ENCODE measurements at regions not wholly inside any gene's neighbourhood (a gene's known extent, or its start where the extent isn't known, plus 50 kb on each side); places are given as distances from the start of the nearest gene placed in this dataset.
"Not testable (repeated sequence)": the region's sequence is repeated elsewhere in the genome, so short reads cannot be mapped to it uniquely, and the experiment has no call there.

DNA sequence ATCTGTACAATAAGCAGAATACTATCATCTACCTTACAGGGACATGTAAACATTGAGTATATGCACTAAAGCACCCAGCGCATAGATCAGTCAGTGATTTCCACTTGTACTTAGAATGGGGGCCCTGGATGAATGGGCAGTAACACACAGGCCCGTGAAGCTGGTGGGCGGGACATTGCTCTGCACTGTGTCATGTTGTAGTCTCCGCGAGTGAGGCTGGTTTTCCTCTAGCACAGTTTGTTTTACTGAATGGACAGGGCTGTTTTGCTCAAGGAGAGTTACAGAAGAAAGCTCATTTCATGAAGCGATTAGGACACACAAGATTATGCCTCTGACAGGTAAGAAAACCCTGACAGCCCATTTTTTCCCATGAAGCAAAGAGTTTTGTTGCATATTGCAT is 86.4 kb upstream of the SOX21 start:
- no peak overlapping the region for H3K4me3 Mint-ChIP-seq
- ChIA-PET CTCF (no interaction called here), POLR2A (no interaction called here)
- ATAC-seq: no peak
- intact Hi-C loops (cut with micrococcal nuclease): no loop called here
- no peaks in the 10 kb centered on the region for H3K9me3 Mint-ChIP-seq
- no peak overlapping the region for H3K27ac Mint-ChIP-seq
- H3K36me3 Mint-ChIP-seq (ENCODE audit: low read depth): no peaks in the 10 kb centered on the region
- no peaks in the 10 kb centered on the region for H3K4me1 Mint-ChIP-seq (ENCODE audit: low read depth)
- TF ChIP-seq CTCF (IDR thresholded peaks at IDR 0.05): no peak
- peaks cover 1% of the 10 kb centered on the region for H3K27me3 Mint-ChIP-seq
- DNase-seq: no peak

GRCh38 chr13:94795292-94795691 is 82.9 kb upstream of the SOX21 start:
- Mint-ChIP-seq H3K4me1 (ENCODE audit: low read depth) (no peaks in the 10 kb centered on the region), H3K9me3 (no peaks in the 10 kb centered on the region), H3K36me3 (ENCODE audit: low read depth) (no peaks in the 10 kb centered on the region), H3K4me3 (no peak overlapping the region), H3K27ac (no peak overlapping the region), H3K27me3 (peaks cover 1% of the 10 kb centered on the region)
- ChIA-PET CTCF (no interaction called here), POLR2A (no interaction called here)
- intact Hi-C loops (cut with micrococcal nuclease): no loop called here
- DNase-seq: no peak
- TF ChIP-seq CTCF (IDR thresholded peaks at IDR 0.05): no peak
- no peak for ATAC-seq

GRCh38 chr13:94786246-94786645 is 73.9 kb upstream of the SOX21 start:
- DNase-seq; ATAC-seq; H3K36me3 Mint-ChIP-seq (ENCODE audit: low read depth); H3K27ac Mint-ChIP-seq; CTCF ChIA-PET; H3K4me3 Mint-ChIP-seq; H3K9me3 Mint-ChIP-seq; intact Hi-C loops (cut with micrococcal nuclease); H3K4me1 Mint-ChIP-seq (ENCODE audit: low read depth); H3K27me3 Mint-ChIP-seq; POLR2A ChIA-PET: not testable (repeated sequence)

DNA sequence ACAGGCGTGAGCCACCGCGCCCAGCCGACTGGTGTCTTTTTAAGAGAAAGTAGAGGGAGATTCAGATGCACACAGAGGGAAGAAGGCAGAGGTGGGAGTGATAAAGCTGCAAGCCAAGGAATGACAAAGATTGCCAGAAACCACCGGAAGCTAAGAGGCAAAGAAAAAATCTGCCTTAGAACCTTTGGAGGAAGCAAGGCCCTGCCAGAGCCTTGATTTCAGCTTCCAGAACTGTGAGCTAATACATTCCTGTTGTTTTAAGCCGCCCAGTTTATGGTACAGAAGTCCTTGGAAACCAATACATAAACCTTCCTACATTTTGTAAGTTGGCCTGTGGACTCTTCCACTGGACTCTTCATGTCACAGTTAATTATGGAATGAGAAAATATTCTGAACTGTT is 71.7 kb upstream of the SOX21 start:
- no peaks in the 10 kb centered on the region for H3K36me3 Mint-ChIP-seq (ENCODE audit: low read depth)
- H3K27ac Mint-ChIP-seq: no peak overlapping the region
- peaks cover 3% of the 10 kb centered on the region for H3K9me3 Mint-ChIP-seq
- ChIA-PET CTCF (no interaction called here), POLR2A (no interaction called here)
- no peak overlapping the region for H3K4me3 Mint-ChIP-seq
- intact Hi-C loops (cut with micrococcal nuclease): no loop called here
- peaks cover 8% of the 10 kb centered on the region for H3K27me3 Mint-ChIP-seq
- no peak for TF ChIP-seq CTCF (IDR thresholded peaks at IDR 0.05)
- ATAC-seq: no peak
- H3K4me1 Mint-ChIP-seq (ENCODE audit: low read depth): no peaks in the 10 kb centered on the region
- DNase-seq: no peak

DNA sequence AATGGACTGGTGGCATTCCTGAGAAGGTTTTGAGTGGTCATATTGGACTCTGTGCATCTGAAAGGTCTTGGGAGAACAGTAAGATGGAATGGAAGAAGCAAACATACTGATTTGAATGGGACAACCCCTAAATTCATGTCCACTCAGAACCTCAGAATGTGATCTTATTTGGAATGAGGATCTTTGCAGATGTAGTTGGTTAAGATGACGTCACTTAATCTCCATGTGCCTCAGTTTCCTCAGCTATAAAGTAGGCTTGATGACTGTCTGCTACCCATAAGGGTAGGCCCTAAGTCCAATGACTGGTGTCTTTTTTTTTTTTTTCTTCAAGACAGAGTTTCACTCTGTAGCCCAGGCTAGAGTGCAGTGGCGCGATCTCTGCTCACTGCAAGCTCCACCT is 71.1 kb upstream of the SOX21 start:
- H3K4me3 Mint-ChIP-seq: no peak overlapping the region
- DNase-seq (no peak), ATAC-seq (no peak)
- no peak for TF ChIP-seq CTCF (IDR thresholded peaks at IDR 0.05)
- ChIA-PET POLR2A (no interaction called here), CTCF (no interaction called here)
- intact Hi-C loops (cut with micrococcal nuclease): no loop called here
- H3K4me1 Mint-ChIP-seq (ENCODE audit: low read depth): no peaks in the 10 kb centered on the region
- H3K27me3 Mint-ChIP-seq: peaks cover 8% of the 10 kb centered on the region
- H3K27ac Mint-ChIP-seq: no peak overlapping the region
- no peaks in the 10 kb centered on the region for H3K36me3 Mint-ChIP-seq (ENCODE audit: low read depth)
- peaks cover 3% of the 10 kb centered on the region for H3K9me3 Mint-ChIP-seq

GRCh38 chr13:94780421-94780820 is 68.1 kb upstream of the SOX21 start:
- TF ChIP-seq CTCF (IDR thresholded peaks at IDR 0.05): no peak
- DNase-seq: no peak

More at GRCh38 chr13:94780421-94780820, 68.1 kb upstream of the SOX21 start:
- intact Hi-C loops (cut with micrococcal nuclease): no loop called here
- H3K9me3 Mint-ChIP-seq: peaks cover 3% of the 10 kb centered on the region
- ATAC-seq: no peak
- H3K4me1 Mint-ChIP-seq (ENCODE audit: low read depth): no peaks in the 10 kb centered on the region
- H3K4me3 Mint-ChIP-seq: no peak overlapping the region
- peaks cover 3% of the 10 kb centered on the region for H3K27me3 Mint-ChIP-seq
- ChIA-PET POLR2A (no interaction called here), CTCF (interaction anchor here (1.0 kb wide), 1 partner anchor 131 kb away, joined by 3 read pairs; no protein-coding TSS in a partner anchor)
- H3K27ac Mint-ChIP-seq: no peak overlapping the region
- H3K36me3 Mint-ChIP-seq (ENCODE audit: low read depth): no peaks in the 10 kb centered on the region

Data from activated CD8-positive, alpha-beta T cell treated with anti-CD3 and anti-CD28 coated beads for 36 hours (primary cell).